T47D (cell line): ENCODE measurements at regions not wholly inside any gene's neighbourhood (a gene's known extent, or its start where the extent isn't known, plus 50 kb on each side); places are given as distances from the start of the nearest gene placed in this dataset.
A peak's percentile ranks its signal among the peaks of the same experiment; 100 is the strongest.
"Not testable (repeated sequence)": the region's sequence is repeated elsewhere in the genome, so short reads cannot be mapped to it uniquely, and the experiment has no call there.

Experiments used
- DNase-seq, 2 experiments: peaks; one replicate each; pipeline versions ENCODE4 v3.0.0 to v3.0.0-alpha.2; 2011 to 2012; ENCODE audit warnings: low read depth in 1 of 2, low spot score in 1 of 2
- JUND ChIP-seq: IDR thresholded peaks from 2 replicates; pipeline ENCODE4 v1.6.1; 2012; ENCODE audit warnings: low read depth
- in situ Hi-C: cut with HindIII; loops from 2 replicates; pipeline ENCODE4 v1.10.0; 2016; ENCODE audit warnings: low sequenced_read_pairs, low pct_unique_long_range_greater_than_20kb

- TF ChIP-seq JUND, result no peak
- DNase-seq, result no peak
- in situ Hi-C loops, result no loop called here
Measured at GRCh38 chr17:34067011-34067410, 188.1 kb upstream of the CCL2 start.

GRCh38 chr17:34068571-34068970 lies 186.5 kb upstream of the CCL2 start:
- TF ChIP-seq JUND, result no peak
- no peak for DNase-seq
- in situ Hi-C loops, result no loop called here

- no peak for TF ChIP-seq JUND
- DNase-seq, result no peak
- in situ Hi-C loops, result no loop called here
Measured at GRCh38 chr17:34070712-34071111, 184.4 kb upstream of the CCL2 start.

GRCh38 chr17:34071886-34072420 lies 183.1 kb upstream of the CCL2 start:
- in situ Hi-C loops, result no loop called here
- no peak for DNase-seq
- no peak for TF ChIP-seq JUND

- DNase-seq, result no peak
- TF ChIP-seq JUND, result no peak
- in situ Hi-C loops, result no loop called here
Measured at GRCh38 chr17:34075076-34075475, 180.0 kb upstream of the CCL2 start.

GRCh38 chr17:34076743-34077631 lies 178.1 kb upstream of the CCL2 start:
- DNase-seq, result no peak
- in situ Hi-C loops, result no loop called here
- TF ChIP-seq JUND, result no peak

- TF ChIP-seq JUND, result no peak
Measured at GRCh38 chr17:34081269-34081668, 173.8 kb upstream of the CCL2 start.

GRCh38 chr17:34082404-34082803 lies 172.7 kb upstream of the CCL2 start:
- TF ChIP-seq JUND, result no peak

More at GRCh38 chr17:34081269-34081668, 173.8 kb upstream of the CCL2 start:
- DNase-seq, result no peak
- in situ Hi-C loops, result no loop called here

GRCh38 chr17:34089042-34089441 lies 166.0 kb upstream of the CCL2 start:
- in situ Hi-C loops, result not testable (repeated sequence)
- peak in 1 of 2 experiments; percentile 20 for DNase-seq

More at GRCh38 chr17:34082404-34082803, 172.7 kb upstream of the CCL2 start:
- no peak for DNase-seq
- in situ Hi-C loops, result no loop called here

GRCh38 chr17:34090593-34090992 lies 164.5 kb upstream of the CCL2 start:
- no peak for DNase-seq
- in situ Hi-C loops, result no loop called here
- no peak for TF ChIP-seq JUND

- in situ Hi-C loops, result no loop called here
- no peak for TF ChIP-seq JUND
- no peak for DNase-seq
Measured at GRCh38 chr17:34091975-34092374, 163.1 kb upstream of the CCL2 start.

- no peak for DNase-seq
- in situ Hi-C loops, result no loop called here
- no peak for TF ChIP-seq JUND
Measured at GRCh38 chr17:34095106-34095505, 160.0 kb upstream of the CCL2 start.

GRCh38 chr17:34098699-34099098 lies 156.4 kb upstream of the CCL2 start:
- no peak for DNase-seq
- no peak for TF ChIP-seq JUND
- in situ Hi-C loops, result no loop called here
